ENCODE measurements at regions not wholly inside any gene's neighbourhood (a gene's known extent, or its start where the extent isn't known, plus 50 kb on each side); places are given as distances from the start of the nearest gene placed in this dataset.
"Not testable (repeated sequence)": the region's sequence is repeated elsewhere in the genome, so short reads cannot be mapped to it uniquely, and the experiment has no call there.

GRCh38 chr4:43619219-43619618 is 726.7 kb downstream of the GRXCR1 start:
- no peak for DNase-seq (ENCODE audit: low spot score)

- DNase-seq (ENCODE audit: low spot score), result not testable (repeated sequence)
Observed at GRCh38 chr4:43637893-43638292, 745.4 kb downstream of the GRXCR1 start.

DNA sequence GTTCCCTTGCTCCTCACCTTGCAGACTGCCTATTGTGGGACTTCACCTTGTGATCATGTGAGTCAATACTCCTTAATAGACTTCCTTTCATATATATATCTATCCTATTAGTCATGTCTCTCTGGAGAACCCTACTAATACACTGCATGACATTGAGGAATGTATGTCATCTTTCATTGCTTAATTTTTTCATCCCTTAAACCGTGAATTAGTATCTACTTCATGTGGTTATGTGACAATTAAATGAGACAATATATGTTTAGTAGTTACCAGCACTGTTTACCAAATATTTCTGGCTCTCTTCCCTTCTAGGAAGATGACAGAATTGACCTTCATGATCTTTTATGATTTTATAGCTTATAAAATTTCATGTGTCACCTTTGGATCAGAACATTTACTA is 759.5 kb downstream of the GRXCR1 start:
- no peak for DNase-seq (ENCODE audit: low spot score)

DNA sequence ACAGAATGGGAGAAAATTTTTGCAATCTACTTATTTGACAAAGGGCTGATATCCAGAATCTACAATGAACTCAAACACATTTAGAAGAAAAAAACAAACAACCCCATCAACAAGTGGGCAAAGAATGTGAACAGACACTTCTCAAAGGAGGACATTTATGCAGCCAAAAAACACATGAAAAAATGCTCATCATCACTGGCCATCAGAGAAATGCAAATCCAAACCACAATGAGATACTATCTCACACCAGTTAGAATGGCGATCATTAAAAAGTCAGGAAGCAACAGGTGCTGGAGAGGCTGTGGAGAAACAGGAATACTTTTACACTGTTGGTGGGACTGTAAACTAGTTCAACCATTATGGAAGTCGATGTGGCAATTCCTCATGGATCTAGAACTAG is 767.0 kb downstream of the GRXCR1 start:
- DNase-seq (ENCODE audit: low spot score), result not testable (repeated sequence)

- not testable (repeated sequence) for DNase-seq (ENCODE audit: low spot score)
Observed at GRCh38 chr4:43672265-43672885, 776.2 kb downstream of the KCTD8 start.

GRCh38 chr4:43680421-43680820 is 768.2 kb downstream of the KCTD8 start:
- no peak for DNase-seq (ENCODE audit: low spot score)

DNA sequence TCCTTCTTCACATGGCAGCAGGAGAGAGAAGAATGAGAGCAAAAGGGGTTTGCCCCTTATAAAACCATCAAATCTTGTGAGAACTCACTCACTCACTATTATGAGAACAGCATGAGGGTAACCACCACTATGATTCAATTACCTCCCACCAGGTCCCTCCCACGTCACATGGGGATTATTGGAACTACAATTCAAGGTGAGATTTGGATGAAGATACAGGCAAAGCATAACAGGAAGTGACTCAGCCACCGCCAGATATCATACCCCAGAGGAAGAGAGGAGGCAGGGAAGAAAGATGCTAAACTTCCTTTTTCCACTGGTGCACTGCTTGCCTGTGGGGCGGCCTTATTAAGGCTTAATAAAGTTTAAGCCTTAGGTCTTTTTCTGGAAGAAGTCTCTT is 766.1 kb downstream of the KCTD8 start:
- no peak for DNase-seq (ENCODE audit: low spot score)

DNA sequence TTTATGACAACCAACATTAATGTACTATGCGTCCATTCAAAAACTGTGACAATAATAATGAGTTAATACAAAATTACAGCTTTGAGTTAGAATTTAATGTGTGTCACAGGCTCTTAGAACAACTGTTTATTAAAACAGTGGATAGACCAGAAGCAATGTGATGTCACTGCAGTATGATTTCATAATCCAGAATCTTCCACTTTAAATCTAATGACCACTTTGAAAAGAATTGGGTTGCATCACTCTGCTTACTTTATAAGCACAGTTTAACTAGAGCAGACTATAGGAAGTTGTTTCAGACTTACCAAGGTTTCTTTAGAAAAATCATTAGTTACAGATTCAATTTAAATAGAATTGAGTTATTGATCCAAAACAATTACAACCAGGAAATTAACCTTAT is 758.5 kb downstream of the KCTD8 start:
- no peak for DNase-seq (ENCODE audit: low spot score)

DNA sequence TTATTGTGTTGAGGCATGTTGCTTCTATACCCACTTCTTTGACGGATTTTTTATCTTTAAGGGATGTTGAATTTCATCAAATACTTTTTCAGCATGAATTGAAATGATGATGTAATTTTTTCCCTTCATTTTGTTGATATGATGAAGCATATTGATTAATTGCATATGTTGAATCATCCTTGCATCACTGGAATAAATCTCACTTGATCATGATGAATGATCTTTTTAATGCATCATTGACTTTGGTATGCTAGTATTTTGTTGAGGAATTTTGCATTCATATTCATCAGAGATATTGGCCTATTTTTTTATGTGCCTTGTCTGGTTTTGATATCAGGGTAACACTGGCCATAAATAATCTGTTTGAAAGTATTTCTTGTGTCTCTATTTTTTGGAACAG is 754.7 kb downstream of the KCTD8 start:
- no peak for DNase-seq (ENCODE audit: low spot score)

DNA sequence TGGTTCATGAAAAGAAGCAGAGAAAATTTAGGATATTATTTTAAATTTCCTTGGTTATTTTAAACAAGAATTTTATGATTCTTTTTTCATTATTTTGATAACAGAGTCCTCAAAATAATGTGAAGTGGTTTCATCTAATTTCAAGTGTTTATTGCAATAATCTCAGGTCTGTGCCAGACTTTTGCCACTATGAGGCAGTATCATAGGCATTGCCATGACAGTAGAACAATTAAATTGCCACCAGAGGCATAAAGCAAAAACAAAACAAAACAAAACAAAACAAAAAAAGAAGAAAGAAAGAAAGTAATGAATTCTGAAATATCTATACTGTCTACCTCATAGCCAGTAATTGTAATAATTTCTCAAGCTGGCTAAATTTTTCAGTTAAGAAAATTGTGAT is 739.2 kb downstream of the KCTD8 start:
- DNase-seq (ENCODE audit: low spot score), result no peak

- DNase-seq (ENCODE audit: low spot score), result no peak
Observed at GRCh38 chr4:43716721-43717395, 731.8 kb downstream of the KCTD8 start.

- no peak for DNase-seq (ENCODE audit: low spot score)
Observed at GRCh38 chr4:43718369-43718768, 730.2 kb downstream of the KCTD8 start.

DNA sequence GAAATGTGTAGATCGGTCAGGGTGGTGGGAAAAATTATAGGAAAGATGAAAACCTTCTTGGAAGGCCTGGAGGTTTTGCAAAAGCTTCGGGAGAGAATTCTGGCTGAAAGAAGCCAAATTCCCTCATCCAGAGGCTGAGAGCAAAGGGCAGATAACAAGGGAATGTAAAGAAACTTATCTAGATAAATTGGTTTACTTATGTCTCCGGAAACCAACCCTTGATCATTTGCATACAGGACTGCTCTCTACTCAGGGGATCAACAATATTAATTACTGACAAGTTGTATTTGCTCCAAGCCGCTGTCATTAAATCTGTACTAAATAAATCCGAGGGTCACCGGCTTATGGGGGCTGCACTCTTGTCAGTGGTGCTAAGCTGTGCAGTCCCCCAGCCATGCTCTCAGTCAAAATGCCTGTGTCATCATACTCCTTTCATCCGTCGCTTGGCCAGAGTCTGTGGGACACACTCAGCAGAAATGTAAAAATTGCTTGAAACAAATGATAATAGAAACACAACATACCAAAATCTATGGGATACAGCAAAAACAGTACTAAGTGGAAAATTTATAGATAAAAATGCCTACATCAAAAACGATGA is 715.7 kb downstream of the KCTD8 start:
- DNase-seq (ENCODE audit: low spot score), result no peak

DNA sequence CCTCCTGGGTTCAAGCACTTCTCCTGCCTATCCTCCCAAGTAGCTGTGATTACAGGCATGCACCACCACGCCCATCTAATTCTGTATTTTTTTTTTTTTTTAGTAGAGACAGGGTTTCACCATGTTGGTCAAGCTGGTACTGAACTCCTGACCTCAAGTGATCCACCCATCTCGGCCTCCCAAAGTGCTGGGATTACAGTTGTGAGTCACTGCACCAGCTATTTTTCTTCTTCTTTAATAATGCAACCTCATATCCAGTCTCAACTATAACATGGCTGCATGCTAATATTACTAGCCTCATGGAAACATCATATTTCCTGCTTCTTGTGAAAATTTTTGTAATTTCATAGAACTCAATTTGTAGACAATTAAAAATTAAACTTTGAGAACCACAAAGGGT is 706.5 kb downstream of the KCTD8 start:
- DNase-seq (ENCODE audit: low spot score), result no peak

DNA sequence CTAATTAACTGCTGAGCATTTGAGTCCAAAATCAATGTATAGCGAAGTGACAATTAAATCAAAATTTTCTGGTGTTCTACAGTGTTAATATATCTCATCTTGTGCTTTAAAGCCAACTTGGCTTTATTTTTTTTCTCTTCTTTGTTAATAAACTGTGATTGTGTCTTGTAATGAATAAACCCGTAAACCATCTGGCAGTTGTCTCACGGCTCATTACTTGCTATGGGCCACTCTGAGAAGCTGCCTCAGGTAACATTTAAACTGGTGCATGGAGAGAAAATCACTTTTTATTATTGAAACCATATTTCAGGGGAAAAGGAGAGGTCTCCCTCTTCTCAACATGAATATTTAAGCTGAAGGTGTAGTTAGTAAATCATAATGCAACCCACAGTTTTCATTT is 694.0 kb downstream of the KCTD8 start:
- DNase-seq (ENCODE audit: low spot score), result no peak

- peak; percentile 46 for DNase-seq (ENCODE audit: low spot score)
Observed at GRCh38 chr4:43757147-43757546, 691.5 kb downstream of the KCTD8 start.

DNA sequence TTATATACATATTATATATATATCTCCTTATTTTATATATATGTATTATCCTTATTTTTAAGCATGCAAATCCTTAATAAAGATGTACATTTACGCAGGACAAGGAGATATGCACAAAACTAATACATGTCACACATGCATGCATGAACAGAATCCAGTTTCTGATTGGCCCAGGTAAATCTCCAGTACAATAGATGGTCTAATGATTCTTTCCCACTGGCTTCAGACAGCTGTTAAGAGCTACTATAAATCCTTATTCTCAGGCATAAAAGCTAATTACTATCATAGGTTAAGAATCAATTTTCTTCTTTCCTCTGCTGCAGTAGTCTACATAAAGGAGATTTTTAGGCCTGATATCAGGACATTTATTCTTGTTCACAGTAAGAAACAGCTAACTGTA is 689.8 kb downstream of the KCTD8 start:
- no peak for DNase-seq (ENCODE audit: low spot score)

- peak; percentile 40 for DNase-seq (ENCODE audit: low spot score)
Observed at GRCh38 chr4:43763029-43763610, 685.5 kb downstream of the KCTD8 start.

DNA sequence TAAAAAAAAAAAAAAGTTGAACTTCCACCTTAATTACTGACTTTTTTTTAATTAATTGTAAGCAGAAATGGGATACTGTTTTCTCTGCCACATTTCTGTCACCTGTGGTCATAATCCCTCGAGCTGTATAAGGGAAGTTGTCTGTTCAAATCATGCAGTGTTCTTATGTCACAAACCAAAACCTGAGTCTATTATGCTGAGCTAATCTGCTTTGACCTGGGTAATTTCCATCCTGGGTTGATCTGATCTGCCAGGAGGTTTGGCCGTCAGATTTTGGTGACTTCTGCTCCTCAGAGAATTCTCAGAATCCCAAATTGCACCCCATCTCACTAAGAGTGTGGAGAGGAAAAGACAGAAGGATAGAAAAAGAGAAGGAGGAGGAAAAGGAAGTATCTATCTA is 683.1 kb downstream of the KCTD8 start:
- no peak for DNase-seq (ENCODE audit: low spot score)

- DNase-seq (ENCODE audit: low spot score), result no peak
Observed at GRCh38 chr4:43766648-43767047, 682.0 kb downstream of the KCTD8 start.

DNA sequence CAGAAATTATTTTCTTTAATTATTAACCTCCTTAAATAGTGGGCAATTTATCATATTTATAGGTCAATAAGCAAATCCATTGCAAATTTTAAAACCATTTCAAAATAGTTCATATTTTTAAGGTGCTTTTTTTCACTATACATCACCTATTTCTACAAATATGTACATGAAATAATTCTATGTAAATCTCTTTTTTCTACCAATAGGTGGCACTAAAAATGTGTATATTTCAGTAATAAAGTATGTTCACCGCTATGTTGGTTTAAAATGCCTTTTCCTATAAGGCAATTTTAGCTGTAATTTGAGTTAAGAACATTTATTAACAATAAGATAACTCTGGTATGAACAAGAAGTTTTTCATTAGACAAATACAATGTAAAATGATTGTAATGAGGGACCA is 672.2 kb downstream of the KCTD8 start:
- DNase-seq (ENCODE audit: low spot score), result no peak

- no peak for DNase-seq (ENCODE audit: low spot score)
Observed at GRCh38 chr4:43778187-43778915, 670.3 kb downstream of the KCTD8 start.

GRCh38 chr4:43781125-43781524 is 667.5 kb downstream of the KCTD8 start:
- DNase-seq (ENCODE audit: low spot score), result no peak

Measured in kidney tubule cell (primary cell).